Vagina (tissue), 2 donors: ENCODE measurements at regions not wholly inside any gene's neighbourhood (a gene's known extent, or its start where the extent isn't known, plus 50 kb on each side); places are given as distances from the start of the nearest gene placed in this dataset.
"Not testable (repeated sequence)": the region's sequence is repeated elsewhere in the genome, so short reads cannot be mapped to it uniquely, and the experiment has no call there.

Experiments
- DNase-seq, 2 donors: peaks; one replicate each; pipeline ENCODE4 v3.0.0-alpha.2; 2017; ENCODE audit errors: extremely low spot score in 2 of 2
- H3K27ac ChIP-seq: fragments of 200-600 bp; sonication (generic); one replicate; pipeline ENCODE4 v1.5.1; 2019
- H3K27me3 ChIP-seq: fragments of 200-600 bp; sonication (generic); one replicate; pipeline ENCODE4 v1.5.1; 2019
- H3K36me3 ChIP-seq, 2 donors: fragments of 200-600 bp; sonication (generic); one replicate each; pipeline ENCODE4 v1.5.1; 2017 to 2019
- H3K4me1 ChIP-seq: fragments of 200-600 bp; sonication (generic); one replicate; pipeline ENCODE4 v1.5.1; 2019
- H3K4me3 ChIP-seq, 2 donors: fragments of 200-600 bp; sonication (generic); 1 replicate in 1 of 2; 2 replicates in 1 of 2; pipeline ENCODE4 v1.5.1; 2016 to 2019
- H3K9me3 ChIP-seq: fragments of 200-600 bp; sonication (generic); one replicate; pipeline ENCODE4 v1.5.1; 2019
- POLR2A ChIP-seq, 2 donors: fragments of 450-650 bp; IDR thresholded peaks; one replicate each; pipeline ENCODE4 v1.6.1; 2017; ENCODE audit warnings: antibody characterized with exemption in 2 of 2, mild to moderate bottlenecking in 2 of 2, moderate library complexity in 2 of 2
- POLR2AphosphoS5 ChIP-seq, 2 donors: sonication (generic); formaldehyde crosslinking; IDR thresholded peaks; one replicate each; pipeline ENCODE4 v1.9.0; 2017; ENCODE audit warnings: antibody characterized with exemption in 2 of 2, mild to moderate bottlenecking in 2 of 2, low read depth in 1 of 2; ENCODE audit not compliant: insufficient read depth in 1 of 2
- intact Hi-C: fragments of 100-400 bp; cut with DNase I; formaldehyde crosslinking; loops from one replicate; pipeline ENCODE4 v1.15.1; 2023
- TF ChIP-seq, protein P1 (sequence below), 3 experiments: fragments of 450-650 bp in 2 of 3; fragments of 200-600 bp in 1 of 3; sonication (generic) in 1 of 3; IDR thresholded peaks; one replicate each; pipeline ENCODE4 v1.5.1; 2017 to 2019; ENCODE audit warnings: antibody characterized with exemption in 3 of 3, mild to moderate bottlenecking in 2 of 3, moderate library complexity in 2 of 3

DNA sequence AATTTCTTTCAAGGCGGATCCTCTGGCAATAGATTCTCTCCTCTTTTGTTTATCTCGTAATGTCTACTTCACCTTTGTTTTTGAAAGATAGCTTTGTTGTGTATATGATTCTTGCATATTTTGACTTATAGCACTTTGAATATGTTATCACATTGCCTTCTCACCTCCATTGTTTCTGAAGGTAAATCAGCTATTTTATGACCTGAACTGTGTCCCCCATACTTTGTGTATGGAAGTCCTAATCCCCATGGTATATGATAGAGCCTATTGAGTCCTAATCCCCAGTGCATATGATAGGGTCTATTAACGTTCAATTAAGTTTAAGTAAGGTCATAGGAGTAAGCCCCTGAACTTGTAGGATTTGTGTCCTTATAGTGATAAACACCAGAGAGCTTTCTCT, 910.2 kb upstream of the NUDT12 start:
- no peaks in the 10 kb centered on the region for H3K4me1 ChIP-seq
- no peak for DNase-seq
- no peaks in the 10 kb centered on the region for H3K36me3 ChIP-seq
- TF ChIP-seq, protein P1, sequence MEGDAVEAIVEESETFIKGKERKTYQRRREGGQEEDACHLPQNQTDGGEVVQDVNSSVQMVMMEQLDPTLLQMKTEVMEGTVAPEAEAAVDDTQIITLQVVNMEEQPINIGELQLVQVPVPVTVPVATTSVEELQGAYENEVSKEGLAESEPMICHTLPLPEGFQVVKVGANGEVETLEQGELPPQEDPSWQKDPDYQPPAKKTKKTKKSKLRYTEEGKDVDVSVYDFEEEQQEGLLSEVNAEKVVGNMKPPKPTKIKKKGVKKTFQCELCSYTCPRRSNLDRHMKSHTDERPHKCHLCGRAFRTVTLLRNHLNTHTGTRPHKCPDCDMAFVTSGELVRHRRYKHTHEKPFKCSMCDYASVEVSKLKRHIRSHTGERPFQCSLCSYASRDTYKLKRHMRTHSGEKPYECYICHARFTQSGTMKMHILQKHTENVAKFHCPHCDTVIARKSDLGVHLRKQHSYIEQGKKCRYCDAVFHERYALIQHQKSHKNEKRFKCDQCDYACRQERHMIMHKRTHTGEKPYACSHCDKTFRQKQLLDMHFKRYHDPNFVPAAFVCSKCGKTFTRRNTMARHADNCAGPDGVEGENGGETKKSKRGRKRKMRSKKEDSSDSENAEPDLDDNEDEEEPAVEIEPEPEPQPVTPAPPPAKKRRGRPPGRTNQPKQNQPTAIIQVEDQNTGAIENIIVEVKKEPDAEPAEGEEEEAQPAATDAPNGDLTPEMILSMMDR (IDR thresholded peaks at IDR 0.05): no peak
- TF ChIP-seq POLR2A (IDR thresholded peaks at IDR 0.05): no peak
- TF ChIP-seq POLR2AphosphoS5 (IDR thresholded peaks at IDR 0.05; ENCODE audit: insufficient read depth in 1 of 2, low read depth in 1 of 2): no peak
- intact Hi-C loops: no loop called here
- H3K27ac ChIP-seq: no peak overlapping the region
- no peaks in the 10 kb centered on the region for H3K9me3 ChIP-seq
- H3K27me3 ChIP-seq: no peaks in the 10 kb centered on the region
- H3K4me3 ChIP-seq: no peak overlapping the region

DNA sequence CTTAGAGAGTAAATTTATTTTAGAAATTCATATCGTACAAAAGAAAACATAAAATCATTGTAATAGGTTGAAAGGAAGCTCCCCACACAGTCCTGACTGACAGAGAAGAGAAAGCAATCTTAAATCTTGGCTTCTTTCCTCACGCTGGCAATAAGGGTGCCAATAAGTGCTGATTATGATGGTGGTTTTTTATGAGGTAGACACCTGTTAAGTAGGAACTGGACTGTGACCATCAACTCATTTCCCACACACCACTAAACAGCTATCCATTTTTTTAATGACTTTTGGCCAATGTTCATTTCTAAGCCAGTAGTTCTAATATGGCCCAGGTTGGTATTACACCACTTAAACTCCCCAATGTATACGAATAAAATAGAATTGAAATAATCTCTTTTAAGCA, 893.5 kb upstream of the NUDT12 start:
- intact Hi-C loops: no loop called here
- H3K27me3 ChIP-seq: no peaks in the 10 kb centered on the region
- no peaks in the 10 kb centered on the region for H3K36me3 ChIP-seq

DNA sequence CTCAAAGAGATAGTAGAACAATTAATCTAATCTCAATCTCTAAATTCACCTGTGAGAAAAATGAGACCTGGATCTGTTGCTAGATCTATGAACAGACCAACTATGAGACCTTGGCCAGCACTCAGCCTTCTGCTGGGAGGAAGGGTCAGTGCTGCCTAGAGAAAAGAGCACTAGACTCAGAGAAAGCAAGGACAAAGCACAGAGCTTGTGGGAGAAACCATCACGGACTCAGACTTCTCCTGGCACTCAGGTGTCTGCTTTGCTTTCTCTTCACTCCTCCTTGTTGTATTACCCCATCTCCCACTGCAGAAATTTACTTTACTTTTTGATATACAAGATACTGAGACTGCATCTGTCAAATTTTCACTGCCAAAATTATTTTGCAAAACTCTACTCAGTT, 890.0 kb upstream of the NUDT12 start:
- intact Hi-C loops: no loop called here
- no peak overlapping the region for H3K4me3 ChIP-seq
- no peaks in the 10 kb centered on the region for H3K27me3 ChIP-seq
- H3K36me3 ChIP-seq: no peaks in the 10 kb centered on the region
- H3K4me1 ChIP-seq: no peaks in the 10 kb centered on the region
- no peak overlapping the region for H3K27ac ChIP-seq
- no peak for DNase-seq
- TF ChIP-seq POLR2AphosphoS5 (IDR thresholded peaks at IDR 0.05; ENCODE audit: insufficient read depth in 1 of 2, low read depth in 1 of 2) (no peak), POLR2A (IDR thresholded peaks at IDR 0.05) (no peak)
- TF ChIP-seq, protein P1 (IDR thresholded peaks at IDR 0.05): no peak
- H3K9me3 ChIP-seq: no peaks in the 10 kb centered on the region

More for the DNA sequence above, 893.5 kb upstream of the NUDT12 start:
- Histone ChIP-seq H3K27ac (no peak overlapping the region), H3K4me3 (no peak overlapping the region), H3K4me1 (no peaks in the 10 kb centered on the region), H3K9me3 (no peaks in the 10 kb centered on the region)
- no peak for DNase-seq
- TF ChIP-seq POLR2A (IDR thresholded peaks at IDR 0.05): no peak
- TF ChIP-seq POLR2AphosphoS5 (IDR thresholded peaks at IDR 0.05; ENCODE audit: insufficient read depth in 1 of 2, low read depth in 1 of 2): no peak
- TF ChIP-seq, protein P1 (IDR thresholded peaks at IDR 0.05): no peak

DNA sequence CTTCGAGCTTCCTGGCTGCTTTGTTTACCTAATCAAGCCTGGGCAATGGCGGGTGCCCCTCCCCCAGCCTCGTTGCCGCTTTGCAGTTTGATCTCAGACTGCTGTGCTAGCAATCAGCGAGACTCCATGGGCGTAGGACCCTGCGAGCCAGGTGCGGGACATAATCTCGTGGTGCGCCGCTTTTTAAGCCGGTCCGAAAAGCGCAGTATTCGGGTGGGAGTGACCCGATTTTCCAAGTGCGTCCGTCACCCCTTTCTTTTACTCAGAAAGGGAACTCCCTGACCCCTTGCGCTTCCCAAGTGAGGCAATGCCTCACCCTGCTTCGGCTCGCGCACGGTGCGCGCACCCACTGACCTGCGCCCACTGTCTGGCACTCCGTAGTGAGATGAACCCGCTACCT, 889.3 kb upstream of the NUDT12 start:
- H3K4me1 ChIP-seq, DNase-seq, H3K27me3 ChIP-seq, H3K9me3 ChIP-seq, H3K27ac ChIP-seq, intact Hi-C loops, H3K4me3 ChIP-seq, H3K36me3 ChIP-seq: not testable (repeated sequence)

DNA sequence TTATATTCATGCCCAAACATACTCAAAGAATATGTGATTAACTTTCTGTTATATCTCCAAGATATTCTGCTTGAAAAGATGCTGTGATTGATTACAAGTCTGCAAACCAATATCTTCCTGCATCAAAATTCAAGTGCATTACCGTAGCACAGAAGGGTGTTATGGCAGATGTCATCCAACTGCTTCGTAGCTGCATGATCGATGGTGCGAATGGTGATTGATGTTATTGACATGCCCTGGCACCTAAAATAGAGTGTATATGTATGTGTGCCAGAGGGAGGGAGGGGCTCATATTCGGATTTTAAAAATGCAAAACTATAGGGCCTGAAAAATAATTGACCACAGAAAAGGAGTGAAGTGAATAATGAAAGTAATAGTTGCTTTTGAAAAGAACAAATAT, 882.1 kb upstream of the NUDT12 start:
- Histone ChIP-seq H3K27ac (no peak overlapping the region), H3K4me3 (no peak overlapping the region), H3K36me3 (no peaks in the 10 kb centered on the region), H3K4me1 (no peaks in the 10 kb centered on the region), H3K27me3 (no peaks in the 10 kb centered on the region), H3K9me3 (no peaks in the 10 kb centered on the region)
- intact Hi-C loops: no loop called here
- no peak for TF ChIP-seq POLR2AphosphoS5 (IDR thresholded peaks at IDR 0.05; ENCODE audit: insufficient read depth in 1 of 2, low read depth in 1 of 2)
- no peak for TF ChIP-seq POLR2A (IDR thresholded peaks at IDR 0.05)
- no peak for DNase-seq

DNA sequence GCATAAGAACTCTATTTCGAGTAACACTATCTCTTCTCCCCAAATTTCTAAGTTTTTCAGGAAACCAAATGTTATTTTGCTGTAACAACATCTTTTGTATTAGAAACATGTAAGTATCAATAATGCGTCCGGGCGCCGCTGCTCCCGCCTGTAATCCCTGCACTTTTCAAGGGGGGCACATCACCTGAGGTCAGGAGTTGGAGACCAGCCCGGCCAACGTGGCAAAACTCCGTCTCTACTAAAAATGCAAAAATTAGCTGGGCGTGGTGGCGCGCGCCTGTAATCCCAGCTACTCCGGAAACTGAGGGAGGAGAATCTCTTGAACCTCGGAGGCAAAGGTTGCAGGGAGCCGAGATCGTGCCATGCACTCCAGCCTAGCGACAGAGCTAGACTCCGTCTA, 881.1 kb upstream of the NUDT12 start:
- Histone ChIP-seq H3K4me3 (no peak overlapping the region), H3K36me3 (no peaks in the 10 kb centered on the region), H3K27me3 (no peaks in the 10 kb centered on the region), H3K4me1 (no peaks in the 10 kb centered on the region), H3K9me3 (no peaks in the 10 kb centered on the region), H3K27ac (no peak overlapping the region)
- DNase-seq: no peak
- intact Hi-C loops: no loop called here
- TF ChIP-seq, protein P1 (IDR thresholded peaks at IDR 0.05): no peak
- TF ChIP-seq POLR2AphosphoS5 (IDR thresholded peaks at IDR 0.05; ENCODE audit: insufficient read depth in 1 of 2, low read depth in 1 of 2) (no peak), POLR2A (IDR thresholded peaks at IDR 0.05) (no peak)
